HCT116 (cell line): ENCODE measurements at regions not wholly inside any gene's neighbourhood (a gene's known extent, or its start where the extent isn't known, plus 50 kb on each side); places are given as distances from the start of the nearest gene placed in this dataset.

Source experiments
- ATAC-seq: fragments of 200-7000 bp; cut with Tn5 transposase; 2 replicates; pipeline ENCODE4 v1.9.1; 2020; ENCODE audit warnings: mild to moderate bottlenecking, moderate library complexity
- BruUV-seq: library from RNA; stranded (reverse); fragments of 400-500 nt; replicated peaks from 2 replicates; lab custom pipeline; 2021; lab: Mats Ljungman, UMichigan
- CTCF ChIA-PET: fragments of 300-600 bp; sonication (Branson Sonifier 250); formaldehyde crosslinking; loops from one replicate; lab custom pipeline; 2021; ENCODE audit warnings: antibody characterized with exemption; lab: Charles Lee
- POLR2A ChIA-PET: fragments of 300-600, 350-600 bp; sonication (Branson Sonifier 250); formaldehyde crosslinking; loops from one replicate; lab custom pipeline; 2021; ENCODE audit warnings: antibody characterized with exemption; lab: Charles Lee
- RAD21 ChIA-PET, 2 experiments: fragments of 300-600 bp; sonication (Branson Sonifier 250); formaldehyde crosslinking; loops; one replicate each; lab custom pipeline; 2023; ENCODE audit warnings: low total read pairs in 2 of 2; ENCODE audit not compliant: uncharacterized antibody in 2 of 2, unreplicated experiment in 2 of 2, low non-redundant PET in 1 of 2; lab: Charles Lee
- DNase-seq: peaks from one replicate; pipeline ENCODE4 v3.0.0-alpha.2; 2010; ENCODE audit warnings: low read depth, low spot score
- H2AFZ ChIP-seq: fragments of 200-600 bp; shearing (Covaris generic), sonication (generic); 2 replicates; pipeline ENCODE4 v1.6.1; 2017; ENCODE audit warnings: low read depth, mixed run types, mixed read lengths, antibody characterized with exemption, low read length; ENCODE audit not compliant: poor library complexity, severe bottlenecking
- H3K27ac ChIP-seq: 2 replicates; pipeline ENCODE4 v1.5.1; 2012; ENCODE audit warnings: low read depth, low read length
- H3K27me3 ChIP-seq: fragments of 200-600 bp; sonication (generic); 2 replicates; pipeline ENCODE4 v1.6.1; 2016; ENCODE audit warnings: mixed run types, low read length, mixed read lengths; ENCODE audit not compliant: insufficient read depth
- H3K36me3 ChIP-seq, 2 experiments: fragments of 200-500 bp in 1 of 2; fragments of 200-600 bp in 1 of 2; sonication (Bioruptor generic) in 1 of 2; sonication (generic) in 1 of 2; 2 replicates each; pipeline versions ENCODE4 v1.5.1 to v1.6.1; 2014 to 2016; ENCODE audit warnings: low read length in 2 of 2, inconsistent platforms in 1 of 2, mixed read lengths in 1 of 2, mixed run types in 1 of 2; ENCODE audit not compliant: insufficient read depth in 2 of 2, control insufficient read depth in 1 of 2
- H3K4me1 ChIP-seq, 2 experiments: fragments of 200-600 bp in 1 of 2; sonication (generic) in 1 of 2; 2 replicates each; pipeline versions ENCODE4 v1.5.1 to v1.6.1; 2012 to 2017; ENCODE audit warnings: low read length in 2 of 2, inconsistent platforms in 1 of 2, mild to moderate bottlenecking in 1 of 2, mixed read lengths in 1 of 2, mixed run types in 1 of 2, moderate library complexity in 1 of 2; ENCODE audit not compliant: insufficient read depth in 2 of 2, control insufficient read depth in 1 of 2
- H3K4me2 ChIP-seq: fragments of 200-600 bp; sonication (generic); 2 replicates; pipeline ENCODE4 v1.6.1; 2017; ENCODE audit warnings: mixed run types, low read length, mixed read lengths
- H3K4me3 ChIP-seq, 2 experiments: fragments of 200-600 bp in 1 of 2; sonication (generic) in 1 of 2; replicated peaks in 1 of 2; 2 replicates each; pipeline ENCODE4 v1.5.1; 2011 to 2016; ENCODE audit warnings: low read length in 2 of 2, control low read depth in 1 of 2, low read depth in 1 of 2, mild to moderate bottlenecking in 1 of 2, mixed read lengths in 1 of 2, mixed run types in 1 of 2
- H3K79me2 ChIP-seq: fragments of 200-600 bp; sonication (generic); 2 replicates; pipeline ENCODE4 v1.6.1; 2017; ENCODE audit warnings: mild to moderate bottlenecking, mixed run types, low read length, moderate library complexity, mixed read lengths; ENCODE audit not compliant: insufficient read depth
- H3K9ac ChIP-seq: fragments of 200-600 bp; sonication (generic); 2 replicates; pipeline ENCODE4 v1.6.1; 2016; ENCODE audit warnings: low read length, mixed read lengths
- H3K9me2 ChIP-seq: fragments of 200-600 bp; sonication (generic), shearing (Covaris generic); 2 replicates; pipeline ENCODE4 v1.6.1; 2017; ENCODE audit warnings: mixed run types, mild to moderate bottlenecking, moderate library complexity; ENCODE audit not compliant: insufficient read depth
- H3K9me3 ChIP-seq, 2 experiments: fragments of 200-500 bp in 1 of 2; fragments of 200-600 bp in 1 of 2; sonication (Bioruptor generic) in 1 of 2; sonication (generic) in 1 of 2; 2 replicates each; pipeline ENCODE4 v1.6.1; 2014 to 2017; ENCODE audit warnings: low read length in 2 of 2, mixed read lengths in 2 of 2, inconsistent platforms in 1 of 2, low read depth in 1 of 2, mild to moderate bottlenecking in 1 of 2, mixed run types in 1 of 2, moderate library complexity in 1 of 2; ENCODE audit not compliant: control insufficient read depth in 1 of 2, insufficient read depth in 1 of 2
- H4K20me1 ChIP-seq: fragments of 200-600 bp; sonication (generic), shearing (Covaris generic); 2 replicates; pipeline ENCODE4 v1.6.1; 2017; ENCODE audit warnings: mixed run types, mild to moderate bottlenecking, moderate library complexity; ENCODE audit not compliant: insufficient read depth
- CBX3 ChIP-seq: IDR thresholded peaks from 2 replicates; pipeline ENCODE4 v1.6.1; 2012; ENCODE audit warnings: low read depth
- EZH2 ChIP-seq: fragments of 200-600 bp; sonication (generic); IDR thresholded peaks from 2 replicates; pipeline ENCODE4 v1.6.1; 2017; ENCODE audit warnings: antibody characterized with exemption, mixed run types
- POLR2A ChIP-seq: IDR thresholded peaks from 2 replicates; pipeline ENCODE4 v1.7.0; 2011; ENCODE audit warnings: borderline replicate concordance; ENCODE audit not compliant: insufficient read depth, insufficient read length; ENCODE audit errors: extremely low read depth
- POLR2AphosphoS5 ChIP-seq: IDR thresholded peaks from 2 replicates; pipeline ENCODE4 v1.6.1; 2011; ENCODE audit warnings: mild to moderate bottlenecking, low read depth, low read length, moderate library complexity
- RAD21 ChIP-seq: IDR thresholded peaks from 2 replicates; pipeline ENCODE4 v1.6.1; 2012; ENCODE audit warnings: low read depth, mild to moderate bottlenecking
- SIN3A ChIP-seq: IDR thresholded peaks from 2 replicates; pipeline ENCODE4 v1.6.1; 2012; ENCODE audit warnings: low read depth
- SP1 ChIP-seq: IDR thresholded peaks from 2 replicates; pipeline ENCODE4 v1.6.1; 2012; ENCODE audit warnings: low read depth
- TCF7L2 ChIP-seq: IDR thresholded peaks from 2 replicates; pipeline ENCODE4 v1.7.0; 2011; ENCODE audit warnings: borderline replicate concordance, inconsistent platforms; ENCODE audit not compliant: insufficient read depth, insufficient read length; ENCODE audit errors: extremely low read depth
- ZFX ChIP-seq: fragments of 450-650 bp; IDR thresholded peaks from 2 replicates; pipeline ENCODE4 v1.6.1; 2017
- ZNF274 ChIP-seq: fragments of 200-500 bp; sonication (Bioruptor generic); IDR thresholded peaks from 2 replicates; pipeline ENCODE4 v1.6.1; 2014; ENCODE audit warnings: mild to moderate bottlenecking, low read depth, low read length, inconsistent platforms
- intact Hi-C: fragments of 100-400 bp; cut with micrococcal nuclease; formaldehyde crosslinking; loops from 2 replicates; pipeline ENCODE4 v1.10.0; 2022
- TF ChIP-seq, protein P1 (sequence below): IDR thresholded peaks from 2 replicates; pipeline ENCODE4 v1.6.1; 2012
- TF ChIP-seq, protein P2 (sequence below): IDR thresholded peaks from 2 replicates; pipeline ENCODE4 v1.6.1; 2011; ENCODE audit warnings: mild to moderate bottlenecking, low read length, moderate library complexity; ENCODE audit not compliant: insufficient replicate concordance; ENCODE audit errors: extremely low read depth
- TF ChIP-seq, protein P3 (sequence below): IDR thresholded peaks from 2 replicates; pipeline ENCODE4 v1.6.1; 2012; ENCODE audit warnings: low read depth
- TF ChIP-seq, protein P4 (sequence below), 3 experiments: fragments of 200-600 bp in 1 of 3; sonication (generic) in 1 of 3; IDR thresholded peaks in 2 of 3; conservative IDR thresholded peaks in 1 of 3; 2 replicates each; pipeline ENCODE4 v1.5.1; 2012 to 2017; ENCODE audit warnings: low read depth in 2 of 3, low read length in 2 of 3, antibody characterized with exemption in 1 of 3, borderline replicate concordance in 1 of 3, control low read depth in 1 of 3, mild to moderate bottlenecking in 1 of 3, mixed read lengths in 1 of 3, mixed run types in 1 of 3, moderate library complexity in 1 of 3; ENCODE audit not compliant: insufficient read depth in 1 of 3

DNA sequence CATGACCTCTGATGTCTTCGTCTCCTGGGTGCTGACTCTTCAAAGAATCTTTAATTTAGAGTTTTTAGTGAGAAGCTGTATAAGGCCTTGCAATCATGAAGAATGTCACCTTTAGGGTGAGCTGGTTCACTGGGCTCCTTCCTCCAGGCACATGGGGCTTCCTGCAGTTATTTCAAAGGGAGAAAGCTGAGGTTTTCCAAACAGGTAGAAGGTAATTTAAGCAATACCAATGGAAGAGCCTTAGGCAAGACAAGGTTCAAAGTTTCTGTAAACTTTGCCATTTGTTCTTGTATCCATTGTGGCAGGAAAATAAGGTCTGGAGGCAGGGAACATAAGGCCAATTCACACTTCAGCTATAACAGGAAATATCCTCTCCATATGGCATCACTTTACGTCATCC is 88.0 kb upstream of the EIF5 start:
- ATAC-seq = no peak
- H3K36me3 ChIP-seq = no peaks in the 10 kb centered on the region
- no peak overlapping the region for H3K27ac ChIP-seq
- no peaks in the 10 kb centered on the region for H3K27me3 ChIP-seq
- CTCF ChIA-PET = no interaction called here
- no peak overlapping the region for H3K9ac ChIP-seq
- no peak overlapping the region for H2AFZ ChIP-seq
- H3K4me2 ChIP-seq = no peak overlapping the region
- no TSS peak for BruUV-seq
- H3K4me3 ChIP-seq = no peak overlapping the region
- H3K4me1 ChIP-seq = peaks cover 0 to 3% of the 10 kb centered on the region in 2 experiments; a peak in 2 of 4 replicates
- no peaks in the 10 kb centered on the region for H4K20me1 ChIP-seq
- POLR2A ChIA-PET = no interaction called here
- intact Hi-C loops = no loop called here
- no peak for DNase-seq
- RAD21 ChIA-PET = no interaction called here
- H3K9me2 ChIP-seq = no peaks in the 10 kb centered on the region
- TF ChIP-seq POLR2A (no peak), ZNF274 (no peak), SP1 (no peak), EZH2 (no peak), POLR2AphosphoS5 (no peak), TCF7L2 (no peak), CBX3 (no peak), SIN3A (no peak), ZFX (no peak), RAD21 (no peak)
- TF ChIP-seq, protein P1, sequence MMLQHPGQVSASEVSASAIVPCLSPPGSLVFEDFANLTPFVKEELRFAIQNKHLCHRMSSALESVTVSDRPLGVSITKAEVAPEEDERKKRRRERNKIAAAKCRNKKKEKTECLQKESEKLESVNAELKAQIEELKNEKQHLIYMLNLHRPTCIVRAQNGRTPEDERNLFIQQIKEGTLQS = no peak
- TF ChIP-seq, protein P2, sequence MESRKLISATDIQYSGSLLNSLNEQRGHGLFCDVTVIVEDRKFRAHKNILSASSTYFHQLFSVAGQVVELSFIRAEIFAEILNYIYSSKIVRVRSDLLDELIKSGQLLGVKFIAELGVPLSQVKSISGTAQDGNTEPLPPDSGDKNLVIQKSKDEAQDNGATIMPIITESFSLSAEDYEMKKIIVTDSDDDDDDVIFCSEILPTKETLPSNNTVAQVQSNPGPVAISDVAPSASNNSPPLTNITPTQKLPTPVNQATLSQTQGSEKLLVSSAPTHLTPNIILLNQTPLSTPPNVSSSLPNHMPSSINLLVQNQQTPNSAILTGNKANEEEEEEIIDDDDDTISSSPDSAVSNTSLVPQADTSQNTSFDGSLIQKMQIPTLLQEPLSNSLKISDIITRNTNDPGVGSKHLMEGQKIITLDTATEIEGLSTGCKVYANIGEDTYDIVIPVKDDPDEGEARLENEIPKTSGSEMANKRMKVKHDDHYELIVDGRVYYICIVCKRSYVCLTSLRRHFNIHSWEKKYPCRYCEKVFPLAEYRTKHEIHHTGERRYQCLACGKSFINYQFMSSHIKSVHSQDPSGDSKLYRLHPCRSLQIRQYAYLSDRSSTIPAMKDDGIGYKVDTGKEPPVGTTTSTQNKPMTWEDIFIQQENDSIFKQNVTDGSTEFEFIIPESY = no peak
- TF ChIP-seq, protein P3, sequence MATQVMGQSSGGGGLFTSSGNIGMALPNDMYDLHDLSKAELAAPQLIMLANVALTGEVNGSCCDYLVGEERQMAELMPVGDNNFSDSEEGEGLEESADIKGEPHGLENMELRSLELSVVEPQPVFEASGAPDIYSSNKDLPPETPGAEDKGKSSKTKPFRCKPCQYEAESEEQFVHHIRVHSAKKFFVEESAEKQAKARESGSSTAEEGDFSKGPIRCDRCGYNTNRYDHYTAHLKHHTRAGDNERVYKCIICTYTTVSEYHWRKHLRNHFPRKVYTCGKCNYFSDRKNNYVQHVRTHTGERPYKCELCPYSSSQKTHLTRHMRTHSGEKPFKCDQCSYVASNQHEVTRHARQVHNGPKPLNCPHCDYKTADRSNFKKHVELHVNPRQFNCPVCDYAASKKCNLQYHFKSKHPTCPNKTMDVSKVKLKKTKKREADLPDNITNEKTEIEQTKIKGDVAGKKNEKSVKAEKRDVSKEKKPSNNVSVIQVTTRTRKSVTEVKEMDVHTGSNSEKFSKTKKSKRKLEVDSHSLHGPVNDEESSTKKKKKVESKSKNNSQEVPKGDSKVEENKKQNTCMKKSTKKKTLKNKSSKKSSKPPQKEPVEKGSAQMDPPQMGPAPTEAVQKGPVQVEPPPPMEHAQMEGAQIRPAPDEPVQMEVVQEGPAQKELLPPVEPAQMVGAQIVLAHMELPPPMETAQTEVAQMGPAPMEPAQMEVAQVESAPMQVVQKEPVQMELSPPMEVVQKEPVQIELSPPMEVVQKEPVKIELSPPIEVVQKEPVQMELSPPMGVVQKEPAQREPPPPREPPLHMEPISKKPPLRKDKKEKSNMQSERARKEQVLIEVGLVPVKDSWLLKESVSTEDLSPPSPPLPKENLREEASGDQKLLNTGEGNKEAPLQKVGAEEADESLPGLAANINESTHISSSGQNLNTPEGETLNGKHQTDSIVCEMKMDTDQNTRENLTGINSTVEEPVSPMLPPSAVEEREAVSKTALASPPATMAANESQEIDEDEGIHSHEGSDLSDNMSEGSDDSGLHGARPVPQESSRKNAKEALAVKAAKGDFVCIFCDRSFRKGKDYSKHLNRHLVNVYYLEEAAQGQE = no peak
- TF ChIP-seq, protein P4, sequence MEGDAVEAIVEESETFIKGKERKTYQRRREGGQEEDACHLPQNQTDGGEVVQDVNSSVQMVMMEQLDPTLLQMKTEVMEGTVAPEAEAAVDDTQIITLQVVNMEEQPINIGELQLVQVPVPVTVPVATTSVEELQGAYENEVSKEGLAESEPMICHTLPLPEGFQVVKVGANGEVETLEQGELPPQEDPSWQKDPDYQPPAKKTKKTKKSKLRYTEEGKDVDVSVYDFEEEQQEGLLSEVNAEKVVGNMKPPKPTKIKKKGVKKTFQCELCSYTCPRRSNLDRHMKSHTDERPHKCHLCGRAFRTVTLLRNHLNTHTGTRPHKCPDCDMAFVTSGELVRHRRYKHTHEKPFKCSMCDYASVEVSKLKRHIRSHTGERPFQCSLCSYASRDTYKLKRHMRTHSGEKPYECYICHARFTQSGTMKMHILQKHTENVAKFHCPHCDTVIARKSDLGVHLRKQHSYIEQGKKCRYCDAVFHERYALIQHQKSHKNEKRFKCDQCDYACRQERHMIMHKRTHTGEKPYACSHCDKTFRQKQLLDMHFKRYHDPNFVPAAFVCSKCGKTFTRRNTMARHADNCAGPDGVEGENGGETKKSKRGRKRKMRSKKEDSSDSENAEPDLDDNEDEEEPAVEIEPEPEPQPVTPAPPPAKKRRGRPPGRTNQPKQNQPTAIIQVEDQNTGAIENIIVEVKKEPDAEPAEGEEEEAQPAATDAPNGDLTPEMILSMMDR (IDR thresholded peaks at IDR 0.05 in 2 of 3, conservative IDR thresholded peaks at IDR 0.05 in 1 of 3; ENCODE audit: borderline replicate concordance in 1 of 3, insufficient read depth in 1 of 3, low read depth in 2 of 3, low read length in 2 of 3) = no peak
- TF ChIP-seq, all 23 proteins: peak for 0
- H3K79me2 ChIP-seq = no peaks in the 10 kb centered on the region
- no peaks in the 10 kb centered on the region for H3K9me3 ChIP-seq
